ENCODE measurements at regions not wholly inside any gene's neighbourhood (a gene's known extent, or its start where the extent isn't known, plus 50 kb on each side); places are given as distances from the start of the nearest gene placed in this dataset.

GRCh38 chr11:32005786-32006416 lies 85.0 kb upstream of the RCN1 start:
- intact Hi-C loops (cut with DNase I), result no loop called here
- DNase-seq (ENCODE audit: low spot score), result no peak

GRCh38 chr11:32003335-32003734 lies 87.5 kb upstream of the RCN1 start:
- intact Hi-C loops (cut with DNase I), result no loop called here
- DNase-seq (ENCODE audit: low spot score), result no peak

DNA sequence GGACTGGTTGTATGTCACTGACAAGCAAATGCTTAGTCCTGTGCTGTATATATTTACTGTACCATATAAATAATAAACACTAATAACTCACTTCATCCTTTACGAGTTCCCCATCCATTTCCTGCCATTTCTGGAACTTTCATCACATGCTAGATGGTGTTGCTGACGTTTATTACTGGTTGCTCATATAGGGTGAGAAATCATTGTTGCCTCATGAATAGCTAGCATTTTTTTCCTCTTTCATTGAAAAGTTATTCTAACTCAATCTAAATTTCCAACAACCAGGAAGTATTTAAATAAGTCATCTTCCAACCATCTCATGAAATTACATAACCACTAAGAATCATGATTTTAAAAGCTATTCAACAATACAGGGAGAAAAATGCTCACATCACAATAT lies 88.6 kb upstream of the RCN1 start:
- no peak for DNase-seq (ENCODE audit: low spot score)
- intact Hi-C loops (cut with DNase I), result no loop called here

GRCh38 chr11:31997955-31998354 lies 92.9 kb upstream of the RCN1 start:
- intact Hi-C loops (cut with DNase I), result no loop called here
- DNase-seq (ENCODE audit: low spot score), result no peak

- no peak for DNase-seq (ENCODE audit: low spot score)
- intact Hi-C loops (cut with DNase I), result no loop called here
These were observed 94.6 kb upstream of the RCN1 start for GRCh38 chr11:31996159-31996881.

DNA sequence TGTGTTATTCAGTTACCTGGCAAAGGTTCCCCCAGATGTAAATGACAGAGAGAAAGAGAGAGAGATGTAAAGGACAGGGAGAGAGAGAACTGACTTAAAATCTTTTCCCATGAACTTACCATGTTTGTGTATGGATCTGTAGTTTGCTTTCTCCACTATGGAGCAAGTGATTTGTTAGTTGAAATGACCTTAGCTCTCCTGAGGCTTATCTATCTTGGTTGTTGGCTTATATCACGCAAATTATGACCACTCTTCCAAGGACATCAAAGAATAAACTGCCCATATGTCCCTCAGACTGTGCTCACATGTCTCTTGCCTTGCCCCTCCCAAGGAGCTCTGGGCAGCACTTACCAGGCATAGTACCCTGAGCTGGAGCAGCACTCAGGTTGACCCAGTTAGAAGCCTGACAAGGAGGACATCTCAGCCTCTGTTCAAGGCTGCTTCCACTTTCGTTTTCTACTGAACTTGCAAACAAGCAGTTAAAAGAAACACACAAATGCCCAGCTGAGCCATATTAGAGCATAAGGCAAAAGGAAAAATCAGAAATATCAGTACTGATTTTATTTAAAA lies 95.3 kb upstream of the RCN1 start:
- intact Hi-C loops (cut with DNase I), result no loop called here
- DNase-seq (ENCODE audit: low spot score), result no peak

- DNase-seq (ENCODE audit: low spot score), result no peak
- intact Hi-C loops (cut with DNase I), result no loop called here
These were observed 95.8 kb upstream of the RCN1 start for GRCh38 chr11:31995032-31995431.

GRCh38 chr11:31987118-31988005 lies 103.5 kb upstream of the RCN1 start:
- no peak for DNase-seq (ENCODE audit: low spot score)
- intact Hi-C loops (cut with DNase I), result no loop called here

GRCh38 chr11:31986201-31986889 lies 104.5 kb upstream of the RCN1 start:
- intact Hi-C loops (cut with DNase I), result no loop called here
- no peak for DNase-seq (ENCODE audit: low spot score)

DNA sequence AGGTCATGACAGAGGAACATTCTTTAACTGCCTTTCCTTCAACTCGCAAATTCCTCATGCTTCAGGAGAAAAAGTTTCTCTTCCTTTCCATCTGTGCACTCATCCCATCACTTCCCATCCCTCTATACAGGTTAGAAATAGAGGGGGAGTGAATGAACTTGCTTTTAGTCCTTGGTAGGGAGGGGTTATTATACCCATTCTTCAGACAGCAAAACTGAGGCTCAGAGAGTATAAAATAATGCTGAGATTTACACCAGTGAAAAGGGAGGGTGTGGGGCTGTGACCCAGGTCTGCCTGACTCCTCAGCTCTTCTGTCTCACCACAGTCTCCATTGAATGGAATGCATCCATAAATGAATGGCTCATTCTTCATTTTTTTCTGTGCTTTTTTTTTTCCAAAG lies 109.4 kb upstream of the RCN1 start:
- intact Hi-C loops (cut with DNase I), result no loop called here
- no peak for DNase-seq (ENCODE audit: low spot score)

GRCh38 chr11:31977343-31977742 lies 113.5 kb upstream of the RCN1 start:
- intact Hi-C loops (cut with DNase I), result no loop called here

GRCh38 chr11:31974366-31975136 lies 116.3 kb upstream of the RCN1 start:
- no peak for DNase-seq (ENCODE audit: low spot score)
- intact Hi-C loops (cut with DNase I), result no loop called here

More at GRCh38 chr11:31977343-31977742, 113.5 kb upstream of the RCN1 start:
- DNase-seq (ENCODE audit: low spot score), result no peak

DNA sequence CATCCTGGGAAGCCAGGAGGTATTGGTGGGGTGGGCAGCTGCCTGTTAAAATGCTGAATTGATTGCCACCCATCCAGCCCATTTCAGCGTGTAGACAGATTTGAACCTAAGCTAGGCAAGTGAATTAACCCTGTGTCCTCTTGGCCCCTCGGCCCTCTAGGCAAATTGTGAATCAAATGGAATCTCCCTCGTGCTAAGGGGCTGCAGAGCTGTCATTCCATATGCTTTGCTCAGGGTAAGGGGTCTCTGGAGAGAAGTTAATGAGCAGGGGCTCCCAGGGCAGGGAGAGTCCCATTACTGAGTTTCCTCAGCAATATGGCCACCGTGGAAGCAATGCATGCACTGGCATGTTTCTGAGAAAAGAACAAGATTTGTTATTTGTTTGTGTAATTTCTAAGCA lies 117.7 kb upstream of the RCN1 start:
- DNase-seq (ENCODE audit: low spot score), result no peak
- intact Hi-C loops (cut with DNase I), result no loop called here

- no peak for DNase-seq (ENCODE audit: low spot score)
- intact Hi-C loops (cut with DNase I), result no loop called here
These were observed 118.3 kb upstream of the RCN1 start for GRCh38 chr11:31972623-31973022.

DNA sequence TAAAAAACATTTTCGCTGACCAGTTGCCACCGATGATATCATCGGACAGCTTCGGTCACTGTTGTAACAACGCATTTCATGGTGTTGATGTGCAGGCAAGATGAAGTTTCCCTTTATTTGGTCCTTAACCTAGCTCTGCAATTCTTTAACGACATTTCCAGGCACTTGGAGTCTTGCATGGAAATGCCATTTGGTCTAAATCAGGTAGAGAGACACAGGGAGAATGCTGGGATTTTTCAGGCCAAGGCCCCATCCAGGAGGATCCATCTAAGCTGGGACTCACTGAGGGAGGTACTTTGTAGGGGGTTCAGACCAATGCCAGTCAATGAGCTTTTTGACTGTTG lies 121.5 kb upstream of the RCN1 start:
- no peak for DNase-seq (ENCODE audit: low spot score)
- intact Hi-C loops (cut with DNase I), result no loop called here

- no peak for DNase-seq (ENCODE audit: low spot score)
- intact Hi-C loops (cut with DNase I), result no loop called here
These were observed 122.2 kb upstream of the RCN1 start for GRCh38 chr11:31968461-31969358.

- no peak for DNase-seq (ENCODE audit: low spot score)
- intact Hi-C loops (cut with DNase I), result no loop called here
These were observed 123.3 kb upstream of the RCN1 start for GRCh38 chr11:31967404-31968130.
